Esophagus muscularis mucosa (tissue), 4 donors: ENCODE measurements at regions not wholly inside any gene's neighbourhood (a gene's known extent, or its start where the extent isn't known, plus 50 kb on each side); places are given as distances from the start of the nearest gene placed in this dataset.
A peak's percentile ranks its signal among the peaks of the same experiment; 100 is the strongest.

Source experiments
- DNase-seq: peaks from one replicate; pipeline ENCODE4 v3.0.0-alpha.2; 2017; ENCODE audit errors: extremely low spot score
- H3K27ac ChIP-seq, 4 donors: fragments of 200-600 bp; sonication (generic); replicated peaks in 1 of 4; 1 replicate in 3 of 4; 2 replicates in 1 of 4; pipeline ENCODE4 v1.5.1; 2016 to 2019; ENCODE audit warnings: mild to moderate bottlenecking in 1 of 4
- H3K27me3 ChIP-seq, 4 donors: fragments of 200-600 bp; sonication (generic); one replicate each; pipeline versions ENCODE4 v1.5.1 to v1.6.0; 2016 to 2019
- H3K36me3 ChIP-seq, 4 donors: fragments of 200-600 bp; sonication (generic); one replicate each; pipeline ENCODE4 v1.5.1; 2016 to 2019
- H3K4me1 ChIP-seq, 4 donors: fragments of 200-600 bp; sonication (generic); one replicate each; pipeline ENCODE4 v1.5.1; 2016 to 2019
- H3K4me3 ChIP-seq, 4 donors: fragments of 200-600 bp; sonication (generic); 1 replicate in 2 of 4; 2 replicates in 2 of 4; pipeline ENCODE4 v1.5.1; 2016 to 2019; ENCODE audit warnings: mild to moderate bottlenecking in 4 of 4, moderate library complexity in 1 of 4
- H3K9me3 ChIP-seq, 4 donors: fragments of 200-600 bp; sonication (generic); 1 replicate in 3 of 4; 2 replicates in 1 of 4; pipeline ENCODE4 v1.5.1; 2016 to 2019
- EP300 ChIP-seq: sonication (generic); formaldehyde crosslinking; IDR thresholded peaks from one replicate; pipeline ENCODE4 v1.6.1; 2017; ENCODE audit warnings: antibody characterized with exemption
- POLR2A ChIP-seq: fragments of 450-650 bp; IDR thresholded peaks from one replicate; pipeline ENCODE4 v1.6.1; 2017; ENCODE audit warnings: antibody characterized with exemption, moderate library complexity, mild to moderate bottlenecking, low read depth
- POLR2AphosphoS5 ChIP-seq, 2 donors: sonication (generic); formaldehyde crosslinking; IDR thresholded peaks; one replicate each; pipeline ENCODE4 v1.6.1; 2017; ENCODE audit warnings: antibody characterized with exemption in 2 of 2
- WGBS: methylation state at CpG from one replicate; pipeline ENCODE4 v1.1.5; 2018; 5-methylcytosine and 5-hydroxymethylcytosine counted together
- intact Hi-C: fragments of 100-400 bp; cut with DNase I; formaldehyde crosslinking; loops from one replicate; pipeline ENCODE4 v1.15.1; 2023
- TF ChIP-seq, protein P1 (sequence below), 3 experiments: fragments of 200-600 bp in 2 of 3; fragments of 450-650 bp in 1 of 3; sonication (generic) in 2 of 3; IDR thresholded peaks; one replicate each; pipeline ENCODE4 v1.5.1; 2017 to 2019; ENCODE audit warnings: antibody characterized with exemption in 3 of 3, mild to moderate bottlenecking in 2 of 3, moderate library complexity in 1 of 3

DNA sequence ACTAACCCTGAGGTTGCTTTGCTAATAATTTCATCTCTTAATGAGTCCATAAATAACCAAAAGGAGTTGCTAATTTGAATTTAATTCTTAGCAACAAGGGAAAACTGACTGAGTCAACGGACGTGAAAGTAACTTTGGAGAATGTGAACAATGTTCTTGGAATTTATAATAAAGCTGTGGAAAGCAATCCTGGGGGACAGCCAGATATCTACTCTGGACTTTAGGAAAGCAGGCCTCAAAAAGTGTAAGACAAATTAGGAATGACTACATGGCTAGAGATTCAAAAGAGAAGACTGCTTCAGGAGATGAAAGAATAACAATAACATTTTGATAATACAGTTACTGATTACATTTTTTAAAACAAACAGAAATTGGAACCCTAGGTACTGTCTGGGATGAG is 318.4 kb upstream of the COL8A1 start:
- no peak overlapping the region for H3K4me3 ChIP-seq
- no peaks in the 10 kb centered on the region for H3K27me3 ChIP-seq
- H3K4me1 ChIP-seq = peaks cover 0 to 23% (median 13%) of the 10 kb centered on the region in 4 donors
- DNase-seq = no peak
- intact Hi-C loops = no loop called here
- no peaks in the 10 kb centered on the region for H3K36me3 ChIP-seq
- H3K27ac ChIP-seq = peak overlapping the region in 3 of 4 donors; percentile 9 to 65 (median 64)
- TF ChIP-seq POLR2AphosphoS5 (IDR thresholded peaks at IDR 0.05) (no peak), EP300 (no peak), POLR2A (no peak)
- TF ChIP-seq, protein P1, sequence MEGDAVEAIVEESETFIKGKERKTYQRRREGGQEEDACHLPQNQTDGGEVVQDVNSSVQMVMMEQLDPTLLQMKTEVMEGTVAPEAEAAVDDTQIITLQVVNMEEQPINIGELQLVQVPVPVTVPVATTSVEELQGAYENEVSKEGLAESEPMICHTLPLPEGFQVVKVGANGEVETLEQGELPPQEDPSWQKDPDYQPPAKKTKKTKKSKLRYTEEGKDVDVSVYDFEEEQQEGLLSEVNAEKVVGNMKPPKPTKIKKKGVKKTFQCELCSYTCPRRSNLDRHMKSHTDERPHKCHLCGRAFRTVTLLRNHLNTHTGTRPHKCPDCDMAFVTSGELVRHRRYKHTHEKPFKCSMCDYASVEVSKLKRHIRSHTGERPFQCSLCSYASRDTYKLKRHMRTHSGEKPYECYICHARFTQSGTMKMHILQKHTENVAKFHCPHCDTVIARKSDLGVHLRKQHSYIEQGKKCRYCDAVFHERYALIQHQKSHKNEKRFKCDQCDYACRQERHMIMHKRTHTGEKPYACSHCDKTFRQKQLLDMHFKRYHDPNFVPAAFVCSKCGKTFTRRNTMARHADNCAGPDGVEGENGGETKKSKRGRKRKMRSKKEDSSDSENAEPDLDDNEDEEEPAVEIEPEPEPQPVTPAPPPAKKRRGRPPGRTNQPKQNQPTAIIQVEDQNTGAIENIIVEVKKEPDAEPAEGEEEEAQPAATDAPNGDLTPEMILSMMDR (IDR thresholded peaks at IDR 0.05) = no peak
- H3K9me3 ChIP-seq = no peaks in the 10 kb centered on the region
- WGBS = 27% methylated on average over 2 of the region's 2 CpGs

DNA sequence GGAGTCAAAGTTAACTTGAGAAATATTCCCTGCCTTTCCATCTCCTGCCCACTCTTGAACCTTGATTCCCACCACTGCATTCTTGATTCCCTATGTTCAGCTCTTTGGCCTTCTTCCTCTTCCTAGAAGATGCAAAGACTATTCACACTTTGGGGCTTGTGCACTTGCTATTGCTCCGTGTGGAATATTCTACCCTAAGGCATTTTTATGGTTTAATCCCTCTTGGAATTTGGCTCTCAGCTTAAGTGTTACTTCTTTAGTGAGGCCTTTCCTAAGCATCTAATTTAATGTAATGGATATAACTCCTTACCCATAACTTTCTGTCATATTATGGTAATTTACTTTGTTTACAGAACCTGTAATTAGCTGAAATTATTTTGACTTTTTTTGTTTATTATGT is 318.9 kb upstream of the COL8A1 start:
- Histone ChIP-seq H3K4me3 (no peak overlapping the region), H3K27ac (peak overlapping the region in 3 of 4 donors; percentile 9 to 65 (median 64)), H3K27me3 (no peaks in the 10 kb centered on the region), H3K9me3 (no peaks in the 10 kb centered on the region), H3K4me1 (peaks cover 0 to 23% (median 13%) of the 10 kb centered on the region in 4 donors), H3K36me3 (no peaks in the 10 kb centered on the region)
- DNase-seq = no peak
- intact Hi-C loops = no loop called here
- TF ChIP-seq, protein P1 (IDR thresholded peaks at IDR 0.05) = no peak
- TF ChIP-seq POLR2A = no peak
- TF ChIP-seq EP300 = no peak
- TF ChIP-seq POLR2AphosphoS5 (IDR thresholded peaks at IDR 0.05) = no peak
- 48% methylated on average over 1 of the region's 1 CpG for WGBS

DNA sequence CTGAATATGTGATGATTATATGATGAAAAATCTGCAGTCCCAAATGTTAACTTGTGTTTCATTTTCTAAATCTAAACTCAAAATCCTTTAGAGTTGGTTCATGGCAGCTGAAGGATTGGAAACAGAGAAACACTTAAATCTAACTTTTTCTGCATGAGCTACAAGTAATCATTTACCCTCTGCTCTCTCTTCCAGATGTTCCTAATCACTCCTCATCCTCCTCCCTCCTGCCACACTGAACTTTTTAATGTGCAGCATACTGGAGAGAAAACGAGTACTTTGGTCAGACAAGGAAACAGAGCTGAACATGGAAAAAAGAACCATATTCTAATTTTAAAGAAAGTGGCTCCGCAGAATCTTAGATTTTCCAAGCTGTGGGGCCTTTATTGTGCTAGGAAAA is 321.2 kb upstream of the COL8A1 start:
- no peak overlapping the region for H3K27ac ChIP-seq
- H3K4me1 ChIP-seq = peaks cover 0 to 23% (median 14%) of the 10 kb centered on the region in 4 donors
- WGBS = 48% methylated on average over 2 of the region's 2 CpGs
- intact Hi-C loops = no loop called here
- H3K4me3 ChIP-seq = no peak overlapping the region
- TF ChIP-seq EP300 = no peak
- TF ChIP-seq, protein P1 (IDR thresholded peaks at IDR 0.05) = no peak
- no peak for TF ChIP-seq POLR2AphosphoS5 (IDR thresholded peaks at IDR 0.05)
- no peak for TF ChIP-seq POLR2A
- no peaks in the 10 kb centered on the region for H3K36me3 ChIP-seq
- no peaks in the 10 kb centered on the region for H3K27me3 ChIP-seq
- no peak for DNase-seq
- peaks cover 0 to under 1% (median 0%) of the 10 kb centered on the region in 4 donors for H3K9me3 ChIP-seq

DNA sequence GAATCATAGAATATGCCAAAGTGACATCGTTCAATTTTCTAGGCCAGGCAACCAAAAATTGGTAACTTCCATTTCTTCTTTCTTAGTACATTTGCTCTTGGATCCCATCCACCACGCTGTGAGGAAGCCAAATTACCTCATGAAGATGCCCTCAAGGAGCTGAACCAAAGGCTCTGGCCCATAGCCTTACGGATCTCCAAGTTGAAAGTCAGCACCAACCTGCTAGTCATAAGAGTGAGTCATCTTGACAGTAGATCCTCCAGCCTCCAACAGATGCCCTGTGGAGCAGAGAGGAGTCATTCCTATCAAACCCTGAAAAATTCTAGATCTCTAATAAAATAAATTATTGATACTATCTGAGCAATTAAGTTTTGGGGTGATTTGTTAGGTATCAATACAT is 322.5 kb upstream of the COL8A1 start:
- intact Hi-C loops = no loop called here
- TF ChIP-seq POLR2A (no peak), EP300 (no peak), POLR2AphosphoS5 (IDR thresholded peaks at IDR 0.05) (no peak)
- TF ChIP-seq, protein P1 (IDR thresholded peaks at IDR 0.05) = no peak
- 75% methylated on average over 3 of the region's 3 CpGs for WGBS

DNA sequence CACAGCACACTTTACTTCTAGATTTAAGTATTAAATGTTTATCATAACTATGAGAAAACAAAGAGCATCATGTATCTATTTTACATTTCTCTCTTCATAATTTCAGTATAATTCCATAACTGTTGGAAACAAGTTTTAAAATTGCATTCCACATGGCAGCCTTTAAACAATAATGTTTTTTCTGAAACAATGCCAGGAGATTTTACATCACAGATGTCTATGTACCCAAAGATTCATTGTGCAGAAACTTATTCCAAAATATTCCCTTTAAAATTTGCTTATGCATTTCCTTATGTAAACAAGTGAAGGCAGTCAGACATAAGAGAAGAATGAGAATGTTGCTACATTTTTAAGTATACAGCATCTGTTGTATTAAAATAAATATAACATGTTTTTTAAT is 324.9 kb upstream of the COL8A1 start:
- intact Hi-C loops = no loop called here
- no peaks in the 10 kb centered on the region for H3K27me3 ChIP-seq
- TF ChIP-seq POLR2A (no peak), POLR2AphosphoS5 (IDR thresholded peaks at IDR 0.05) (no peak), EP300 (no peak)
- TF ChIP-seq, protein P1 (IDR thresholded peaks at IDR 0.05) = no peak
- H3K27ac ChIP-seq = no peak overlapping the region
- H3K9me3 ChIP-seq = peaks cover 0 to 17% (median 4%) of the 10 kb centered on the region in 4 donors
- no peaks in the 10 kb centered on the region for H3K36me3 ChIP-seq
- no peak overlapping the region for H3K4me3 ChIP-seq
- peaks cover 0 to 3% (median 0%) of the 10 kb centered on the region in 4 donors for H3K4me1 ChIP-seq
- DNase-seq = no peak

More for the DNA sequence above, 322.5 kb upstream of the COL8A1 start:
- Histone ChIP-seq H3K27ac (no peak overlapping the region), H3K4me1 (peaks cover 0 to 21% (median 13%) of the 10 kb centered on the region in 4 donors), H3K9me3 (peaks cover 0 to 4% (median 0%) of the 10 kb centered on the region in 4 donors), H3K27me3 (no peaks in the 10 kb centered on the region), H3K4me3 (no peak overlapping the region), H3K36me3 (no peaks in the 10 kb centered on the region)
- no peak for DNase-seq
